GM18868 (cell line): ENCODE measurements at regions not wholly inside any gene's neighbourhood (a gene's known extent, or its start where the extent isn't known, plus 50 kb on each side); places are given as distances from the start of the nearest gene placed in this dataset.

Experiments
- ATAC-seq: cut with Tn5 transposase; IDR thresholded peaks from one replicate; pipeline ENCODE4 v1.9.1; 2021; ENCODE audit warnings: mild to moderate bottlenecking, moderate library complexity; ENCODE audit not compliant: unreplicated experiment

DNA sequence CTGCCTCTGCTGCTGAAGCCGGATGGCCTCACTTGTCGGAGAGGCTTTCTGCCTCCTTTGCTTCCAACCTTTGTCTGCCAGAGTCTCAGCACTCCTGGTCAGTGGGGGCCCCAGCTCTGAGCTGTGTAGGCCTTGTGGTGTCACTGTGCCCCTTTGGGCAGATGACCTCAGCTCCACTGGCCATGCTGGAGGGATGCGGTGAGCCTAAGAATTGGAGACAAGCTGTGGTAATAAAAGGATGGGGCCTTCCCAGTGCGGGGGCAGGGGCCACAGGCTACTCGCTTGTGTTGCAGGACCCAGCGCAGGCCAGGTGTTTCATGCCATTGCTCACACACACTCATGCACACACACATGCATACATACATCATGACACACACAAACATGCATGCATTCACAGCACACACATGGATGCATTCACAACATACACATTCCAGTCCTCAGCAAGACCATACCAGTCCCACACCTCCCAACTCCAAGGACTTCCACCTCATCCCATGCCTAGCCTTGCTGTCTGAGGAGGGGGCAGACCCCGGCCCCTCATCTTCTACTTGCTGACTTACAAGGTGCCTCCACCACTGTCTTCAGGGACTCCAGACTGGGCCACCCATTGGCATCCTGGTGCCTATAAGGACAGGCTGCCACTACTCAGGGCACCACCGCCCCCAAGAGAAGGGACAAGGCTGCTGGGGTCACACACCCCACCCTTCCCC, 237.7 kb downstream of the SYK start:
- ATAC-seq: no peak

DNA sequence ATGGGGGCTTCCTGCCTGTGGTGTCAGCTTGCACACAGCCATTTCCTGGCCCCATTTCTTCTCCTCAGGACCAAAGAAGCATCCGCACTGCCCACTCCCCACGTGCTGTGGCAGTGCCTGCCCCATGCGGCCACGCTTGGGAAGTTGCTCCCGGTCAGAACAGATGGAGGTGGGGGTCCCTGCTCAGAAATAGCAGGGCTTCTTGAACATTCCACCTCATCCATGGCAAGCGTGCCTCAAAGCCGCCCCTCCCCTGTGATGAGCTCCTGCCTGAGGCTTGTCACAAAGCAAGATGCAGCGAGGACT, 238.2 kb downstream of the SYK start:
- ATAC-seq: no peak

DNA sequence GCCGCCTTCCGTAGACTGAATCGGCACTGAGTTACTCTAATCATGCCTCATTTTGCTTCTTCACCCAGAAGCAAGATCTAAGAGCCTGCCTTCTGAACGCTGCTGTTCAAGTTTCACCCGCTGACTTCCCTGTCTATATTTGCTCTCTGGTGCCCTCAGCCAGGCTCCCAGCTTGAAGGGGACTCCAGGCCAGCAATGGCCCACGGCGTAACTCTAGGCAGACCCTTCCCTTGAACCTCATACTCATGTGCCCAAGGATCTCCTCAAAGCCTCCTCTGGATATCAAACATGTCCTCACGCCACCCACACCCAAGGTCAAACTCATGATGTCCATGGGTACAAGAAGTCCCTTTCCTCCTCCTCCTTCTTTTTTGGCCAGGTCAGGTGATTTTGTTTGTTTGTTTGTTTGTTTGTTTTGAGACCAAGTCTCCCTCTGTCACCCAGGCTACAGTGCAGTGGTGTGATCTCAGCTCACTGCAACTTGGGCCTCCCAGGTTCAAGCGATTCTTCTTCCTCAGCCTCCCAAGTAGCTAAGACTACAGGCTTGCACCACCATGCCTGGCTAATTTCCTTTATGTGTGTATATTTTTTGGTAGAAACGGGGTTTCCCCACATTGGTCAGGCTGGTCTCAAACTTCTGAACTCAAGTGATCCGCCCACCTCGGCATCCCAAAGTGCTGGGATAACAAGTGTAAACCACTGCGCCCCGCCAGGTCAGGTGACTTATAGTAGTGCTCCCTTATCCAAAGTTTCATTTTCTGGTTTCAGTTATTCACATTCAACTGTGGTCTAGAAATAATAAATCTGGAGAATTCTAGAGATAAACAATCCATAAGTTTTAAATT, 239.0 kb downstream of the SYK start:
- no peak for ATAC-seq

DNA sequence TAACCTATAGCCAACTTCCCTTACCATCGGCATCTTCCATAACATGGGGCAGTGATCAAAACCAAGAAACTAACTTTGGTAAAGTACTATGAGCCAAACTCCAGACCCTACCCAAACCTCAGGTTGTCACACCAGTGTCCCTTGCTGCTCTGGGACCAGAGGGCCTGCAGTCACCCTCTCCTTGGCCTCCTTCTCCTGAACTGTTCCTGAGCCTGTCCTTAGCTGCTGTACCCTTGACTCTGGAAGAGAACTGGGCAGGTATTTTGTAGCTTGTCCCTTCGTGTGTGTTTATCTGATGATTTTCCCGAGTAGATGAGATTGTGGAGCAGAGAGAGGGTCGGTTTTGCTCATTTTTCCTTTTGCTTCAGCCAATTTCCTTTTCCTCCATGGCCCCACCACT, 240.4 kb downstream of the SYK start:
- ATAC-seq: no peak

DNA sequence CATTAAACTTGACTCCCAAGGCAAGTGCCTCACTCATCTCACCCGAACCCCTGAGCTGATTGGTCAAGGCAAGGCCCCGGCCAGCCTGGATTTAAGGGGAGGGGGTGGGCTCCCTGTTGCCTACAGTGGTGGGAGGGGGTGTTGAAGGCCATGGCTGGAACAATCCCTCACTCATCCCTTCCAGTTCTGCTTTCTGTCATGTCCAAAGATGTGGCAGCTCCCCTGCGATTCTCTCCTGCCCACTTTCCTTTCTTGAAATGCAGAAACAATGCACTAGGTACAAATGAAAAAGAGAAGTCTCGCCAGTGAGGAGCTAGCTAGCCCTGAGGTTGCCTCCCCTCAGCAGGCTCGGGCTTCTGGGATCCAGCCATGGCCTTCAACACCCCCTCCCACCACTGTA, 240.9 kb downstream of the SYK start:
- ATAC-seq: no peak

DNA sequence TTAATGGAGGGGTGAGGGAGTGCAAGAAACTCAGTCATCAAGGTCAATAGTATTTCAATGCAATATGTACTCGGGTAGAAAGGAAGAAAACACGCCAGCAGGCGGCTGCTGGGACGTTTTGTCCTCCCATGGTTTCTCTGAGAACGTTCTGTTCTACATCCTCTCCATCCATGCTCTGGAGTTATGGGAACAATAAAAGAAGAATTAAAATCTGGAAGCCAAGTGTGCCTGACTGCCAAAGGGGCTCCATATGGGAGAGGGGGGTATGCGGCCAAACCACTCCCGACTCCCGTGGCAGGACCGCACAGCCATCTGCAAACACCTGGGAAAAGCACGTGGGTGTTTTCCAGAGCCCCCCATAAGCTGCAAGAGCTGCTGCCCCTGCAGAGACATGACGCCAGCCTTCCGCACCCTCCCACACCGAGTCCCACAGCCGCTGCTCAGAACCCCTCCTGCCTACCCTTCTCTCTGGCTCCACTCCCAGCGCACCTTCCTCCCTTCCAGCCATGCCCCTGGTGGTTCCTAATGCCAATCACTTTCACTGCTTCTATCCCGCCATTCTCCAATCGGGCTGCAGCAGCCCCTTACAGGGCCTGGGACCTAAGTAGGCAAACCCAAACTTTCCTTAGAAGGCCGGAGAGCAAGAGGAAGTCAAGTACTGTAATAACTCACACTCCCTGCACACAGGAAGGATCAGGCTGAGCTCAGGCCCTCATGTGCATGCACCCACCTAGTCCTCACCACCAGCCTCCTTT, 241.6 kb downstream of the SYK start:
- no peak for ATAC-seq

DNA sequence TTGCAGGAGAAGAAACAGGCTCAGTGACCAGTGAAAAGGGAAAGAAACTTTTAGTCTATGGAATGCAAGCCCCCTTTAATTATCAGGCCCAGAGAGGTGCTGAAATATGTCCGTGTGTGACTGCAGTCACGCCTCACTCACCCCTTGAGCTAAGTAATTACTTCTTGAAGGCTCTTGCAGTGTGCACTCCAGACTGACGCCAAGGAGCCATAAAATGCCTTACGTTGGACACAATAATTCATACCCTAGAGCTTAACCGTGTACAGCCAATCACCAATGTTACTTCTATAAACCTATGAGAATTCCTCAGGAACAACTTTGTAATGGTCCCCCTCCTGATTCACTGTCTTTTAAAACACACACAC, 242.2 kb downstream of the SYK start:
- no peak for ATAC-seq

DNA sequence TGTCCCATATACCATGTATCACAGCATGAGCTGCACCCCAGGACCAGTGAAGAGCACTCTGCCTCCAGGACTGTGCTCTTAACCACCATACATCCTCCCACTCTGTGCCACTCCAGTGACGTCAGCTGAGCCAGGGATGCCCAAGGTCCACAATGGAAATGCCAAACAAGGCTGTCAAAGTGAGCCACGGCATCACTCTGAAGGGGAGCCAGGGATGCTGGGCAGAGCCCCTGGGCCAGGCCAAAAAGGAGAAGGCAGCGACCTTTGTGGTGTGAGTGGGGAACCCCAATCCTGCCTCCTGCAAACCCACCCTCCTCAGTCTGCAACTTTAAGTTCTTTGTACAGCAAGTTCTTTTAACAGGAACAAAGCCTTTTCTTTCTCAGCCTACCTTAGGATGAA, 242.7 kb downstream of the SYK start:
- ATAC-seq: no peak

DNA sequence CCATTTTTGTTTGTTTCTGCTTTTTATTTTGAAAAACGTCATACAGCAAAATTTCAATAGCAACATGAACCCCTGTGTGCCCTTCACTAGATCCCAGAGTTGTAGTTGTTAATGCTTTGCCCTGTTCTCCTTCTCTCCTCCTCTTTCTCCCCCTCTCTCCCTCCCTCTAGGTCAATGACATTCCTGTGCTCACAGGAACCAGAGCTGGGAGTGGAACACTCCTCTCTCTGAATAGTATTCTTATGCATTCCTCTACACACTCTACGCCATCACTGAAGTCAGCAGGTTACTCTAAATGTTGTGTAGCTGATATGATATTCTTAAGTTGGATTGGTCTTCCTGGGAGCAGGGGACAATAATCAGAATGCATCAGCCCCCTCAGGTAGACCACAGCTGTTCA, 243.4 kb downstream of the SYK start:
- ATAC-seq: no peak

DNA sequence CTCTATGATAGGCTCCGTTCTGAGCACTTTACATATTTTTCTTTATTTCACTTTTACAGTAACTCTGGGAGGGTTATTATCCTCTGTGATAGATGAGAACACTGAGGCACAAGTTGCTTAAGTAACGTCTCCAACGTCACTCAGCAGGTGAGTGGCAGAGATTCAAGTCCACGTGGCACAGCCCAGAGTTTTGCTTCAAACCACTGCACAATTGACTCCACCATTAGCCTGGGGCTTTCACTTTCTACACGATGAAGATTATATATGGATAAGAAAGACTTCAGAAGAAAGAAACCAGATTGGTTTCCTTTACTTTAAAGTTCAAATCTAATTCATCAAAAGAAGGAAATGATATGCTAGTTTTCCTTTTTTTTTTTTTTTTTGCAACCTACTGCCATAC, 245.9 kb downstream of the SYK start:
- no peak for ATAC-seq

DNA sequence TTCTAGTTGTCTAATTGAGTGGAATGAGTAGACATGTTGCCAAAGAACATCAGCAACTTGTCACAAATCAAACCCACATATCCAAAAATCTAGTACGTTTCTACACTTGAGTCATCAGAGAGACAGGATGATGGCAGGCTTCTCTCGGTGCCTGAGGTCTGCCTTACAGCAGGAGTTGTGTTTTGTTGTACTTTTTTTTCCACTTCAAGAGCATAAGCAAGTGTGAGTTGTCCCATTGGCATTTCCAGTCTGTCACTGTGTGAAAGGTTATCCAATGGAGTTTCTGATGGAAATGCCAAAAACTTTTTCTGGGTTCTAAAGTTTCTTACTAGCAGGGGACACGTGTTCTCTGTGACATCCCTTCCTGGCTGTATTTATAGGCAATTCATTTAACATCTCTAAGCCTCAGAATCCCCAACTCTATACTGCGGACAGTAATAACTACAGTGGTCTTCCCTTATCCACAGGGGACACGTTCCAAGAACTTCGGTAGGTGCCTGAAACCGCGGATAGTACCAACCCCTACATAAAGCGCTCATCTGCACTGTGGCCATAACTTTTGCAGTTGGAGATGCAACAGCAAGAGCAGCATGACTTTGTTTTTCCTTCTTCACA, 246.5 kb downstream of the SYK start:
- no peak for ATAC-seq

DNA sequence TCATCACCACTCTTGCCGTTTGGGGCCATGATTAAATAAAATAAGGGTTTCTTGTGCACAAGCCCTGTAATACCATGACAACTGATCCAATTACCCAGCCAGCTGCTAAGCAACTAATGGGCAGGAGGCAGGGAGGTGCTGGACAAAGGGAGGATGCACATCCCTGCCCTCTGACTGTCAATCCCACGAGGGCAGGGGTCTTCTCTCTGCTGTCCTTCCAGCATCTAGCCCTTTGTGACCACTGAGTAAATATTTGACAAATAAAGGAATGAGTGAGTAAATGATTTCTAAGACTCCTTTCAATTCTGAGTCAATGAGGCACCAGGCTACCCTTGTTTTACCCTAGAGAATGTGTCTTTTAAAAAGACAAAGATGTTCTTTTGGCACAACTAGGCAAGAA, 247.1 kb downstream of the SYK start:
- no peak for ATAC-seq

DNA sequence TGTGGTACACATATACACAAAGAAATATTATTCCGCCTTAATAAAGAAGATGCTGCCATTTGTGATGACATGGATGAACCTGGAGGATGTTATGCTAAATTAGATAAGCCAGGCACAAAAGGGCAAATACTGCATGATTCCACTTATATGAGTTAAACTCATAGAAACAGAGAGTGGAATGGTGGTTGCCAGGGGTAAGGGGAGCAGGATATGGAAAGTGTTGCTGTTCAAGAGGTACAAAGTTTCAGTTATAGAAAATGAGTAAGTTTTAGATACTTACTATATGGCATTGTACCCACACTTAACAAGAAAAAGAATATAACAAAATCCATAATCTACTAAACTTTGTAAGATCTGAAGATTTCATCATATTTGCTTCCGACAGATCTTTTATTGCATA, 252.2 kb downstream of the SYK start:
- no peak for ATAC-seq

DNA sequence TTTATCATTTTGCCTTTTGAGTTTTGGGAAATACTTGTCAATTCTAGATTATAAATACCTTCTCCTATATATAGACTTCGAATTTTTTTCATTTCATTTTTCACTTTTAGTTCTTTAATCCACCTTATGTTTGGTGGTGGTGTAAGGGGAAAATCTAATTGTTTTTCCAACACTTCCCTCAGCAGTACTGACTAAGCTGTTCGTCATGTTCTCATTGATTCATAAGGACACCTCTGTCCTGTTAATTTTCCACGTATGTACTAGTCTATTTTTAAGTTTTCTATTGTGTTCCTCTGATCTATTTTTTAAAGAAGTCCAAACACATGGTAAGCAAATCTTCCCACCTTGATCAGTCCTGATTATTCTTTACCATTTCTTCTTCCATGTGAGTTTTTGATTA, 254.2 kb downstream of the SYK start:
- no peak for ATAC-seq

DNA sequence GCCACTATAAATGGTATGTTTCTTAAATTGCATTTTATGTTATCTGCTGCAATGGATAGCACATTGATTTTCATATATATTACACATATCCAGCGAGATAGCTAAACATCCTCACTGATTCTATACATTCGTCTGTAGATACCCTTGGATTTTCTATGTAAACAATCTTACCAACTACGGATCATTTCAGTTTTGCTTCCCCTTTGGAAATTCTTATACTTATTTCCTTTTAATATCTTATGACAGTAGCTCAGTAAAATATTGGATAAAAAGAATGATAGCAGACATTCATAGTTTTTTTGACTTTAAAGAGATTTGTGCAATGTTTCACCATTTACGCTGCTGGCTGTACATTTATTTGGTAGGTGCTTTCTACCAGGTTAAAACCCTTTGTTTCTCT, 254.9 kb downstream of the SYK start:
- no peak for ATAC-seq

DNA sequence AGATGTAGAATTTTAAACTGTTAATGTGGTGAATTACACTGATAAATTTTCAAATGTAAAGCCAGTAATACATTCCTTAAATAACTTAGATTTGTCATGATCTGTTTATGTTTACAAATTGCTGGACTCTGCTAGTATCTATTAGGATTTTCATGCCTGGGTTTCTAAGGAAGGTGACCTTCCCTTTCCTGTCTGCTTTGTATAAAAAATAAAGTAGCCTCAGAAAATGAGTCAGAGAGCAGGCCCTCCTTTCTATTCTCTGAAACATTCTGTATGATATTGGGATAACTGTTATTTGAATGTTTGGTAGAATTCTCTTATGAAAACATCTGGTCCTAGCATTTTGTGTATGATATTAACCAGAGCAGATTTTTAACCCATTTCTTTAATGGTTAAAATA, 255.3 kb downstream of the SYK start:
- no peak for ATAC-seq

DNA sequence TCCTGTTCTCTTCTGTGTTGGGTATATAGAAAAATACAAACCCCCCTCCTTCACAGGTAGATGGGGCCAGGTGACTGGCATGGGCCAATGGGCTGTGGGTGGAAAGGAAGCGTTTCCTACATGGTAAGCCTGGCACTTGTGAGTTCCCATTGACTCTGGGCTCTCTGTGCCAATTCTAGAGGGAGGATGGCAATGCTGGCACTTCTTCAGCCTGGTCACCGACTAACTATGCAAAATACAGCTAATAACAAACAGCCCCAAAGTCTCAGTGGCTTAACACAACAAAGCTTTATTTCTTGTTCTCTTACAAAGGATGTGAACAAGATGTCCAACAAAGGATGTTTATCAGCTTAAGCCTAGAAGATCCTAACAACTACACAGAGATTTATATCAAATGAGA, 258.1 kb downstream of the SYK start:
- no peak for ATAC-seq

DNA sequence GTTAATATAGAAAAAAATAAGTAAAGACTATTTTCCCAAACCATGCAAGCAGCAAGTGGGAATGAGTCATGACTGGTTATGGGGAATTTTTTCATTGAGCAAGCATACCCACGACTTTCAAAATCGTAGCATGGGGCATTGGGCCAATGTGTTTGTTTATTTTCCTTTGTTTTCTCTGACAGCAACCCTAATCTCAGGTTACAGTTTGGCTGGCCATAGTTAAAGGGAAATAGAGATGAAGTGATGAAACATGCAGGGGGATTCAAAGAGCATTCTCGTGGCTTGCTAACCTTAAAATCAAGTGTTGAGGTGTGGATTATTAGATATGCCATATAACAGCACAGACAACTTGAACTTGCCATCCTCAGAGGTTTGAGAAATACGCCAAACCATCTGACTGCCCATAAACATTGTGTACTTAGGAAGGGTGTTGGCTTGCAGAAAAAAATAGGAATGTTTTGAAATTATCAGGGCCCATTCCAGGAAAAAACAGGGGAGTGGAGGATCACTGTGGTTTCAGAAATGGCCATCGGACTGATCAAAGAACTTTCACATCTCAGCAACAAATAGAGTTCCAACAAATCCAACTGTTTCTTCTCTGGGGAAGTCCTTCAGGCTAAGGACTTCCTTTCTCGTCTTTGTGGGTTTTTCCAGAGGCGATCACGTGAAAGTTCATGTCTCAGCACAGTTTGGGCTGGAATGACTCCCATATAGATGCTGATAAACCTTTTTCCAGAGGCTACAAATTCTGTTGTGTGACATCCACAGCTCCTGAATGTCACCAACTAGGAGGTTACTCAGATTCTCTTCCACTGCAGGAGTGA, 259.1 kb downstream of the SYK start:
- no peak for ATAC-seq

DNA sequence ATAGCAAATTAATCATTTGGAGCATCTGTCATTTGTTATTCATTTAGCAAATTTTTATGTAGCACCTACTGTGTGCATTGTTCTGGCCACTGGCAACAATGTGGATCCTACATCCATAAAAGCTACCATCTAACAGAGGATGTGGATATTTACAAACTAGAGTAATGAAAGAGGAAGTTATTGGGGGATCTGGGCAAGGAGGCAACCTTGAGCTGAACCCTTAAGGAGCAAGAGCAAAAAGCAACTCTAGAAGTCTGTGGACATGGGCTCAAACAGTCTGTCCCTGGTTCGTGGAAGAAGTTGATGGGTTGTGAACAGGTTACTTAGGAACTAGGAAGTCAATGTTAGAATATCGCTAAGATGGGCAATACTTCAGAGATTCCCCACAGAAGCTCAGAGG, 259.9 kb downstream of the SYK start:
- ATAC-seq: no peak

DNA sequence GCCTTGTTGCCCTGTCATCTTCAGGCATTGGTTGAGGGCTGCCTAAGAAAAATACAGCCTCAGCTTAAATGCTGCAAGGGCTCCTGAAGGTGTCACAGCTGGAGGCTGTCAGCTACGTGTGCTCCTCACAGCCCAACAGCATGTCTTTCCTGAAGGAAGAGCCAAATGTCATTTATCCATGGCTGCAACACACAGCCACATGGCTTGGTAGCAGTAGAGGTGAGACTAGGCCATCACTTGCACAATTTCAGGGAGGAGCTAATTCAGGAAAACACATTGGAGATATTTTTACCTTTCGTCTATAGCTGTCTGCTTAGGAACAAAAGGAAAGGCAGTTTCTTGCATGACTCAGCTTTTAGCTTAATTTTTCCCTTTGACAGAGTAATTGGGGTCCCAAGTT, 260.7 kb downstream of the SYK start:
- no peak for ATAC-seq

DNA sequence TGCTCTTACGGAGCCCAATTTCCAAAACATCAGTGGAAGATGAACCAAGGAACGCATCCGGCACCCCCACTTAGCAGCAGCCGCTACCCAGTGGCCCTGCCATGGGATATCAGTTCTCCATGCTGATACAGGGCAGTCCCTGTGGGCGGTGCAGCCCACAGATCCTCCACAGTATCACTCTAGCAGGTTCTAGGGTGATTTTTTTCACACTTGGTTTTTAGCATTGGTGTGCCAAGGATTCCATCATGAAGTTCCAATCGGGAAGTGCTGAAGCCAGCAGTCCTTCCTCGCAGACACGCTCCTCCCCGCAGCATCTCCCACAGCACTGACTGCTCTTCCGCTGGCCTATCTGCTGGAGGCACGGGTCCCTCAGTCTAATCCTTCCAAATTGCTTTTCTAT, 261.9 kb downstream of the SYK start:
- no peak for ATAC-seq
